CD14-positive monocyte (primary cell): ENCODE measurements at regions not wholly inside any gene's neighbourhood (a gene's known extent, or its start where the extent isn't known, plus 50 kb on each side); places are given as distances from the start of the nearest gene placed in this dataset.

Source experiments
- DNase-seq, 3 donors: peaks; one replicate each; pipeline ENCODE4 v3.0.0-alpha.2; 2011 to 2022
- H2AFZ ChIP-seq: 2 replicates; pipeline ENCODE4 v1.6.0; 2012; ENCODE audit warnings: mild to moderate bottlenecking, low read depth, low read length, inconsistent platforms; ENCODE audit not compliant: insufficient read depth, poor library complexity, severe bottlenecking
- H3K27ac ChIP-seq, 2 donors: 1 replicate in 1 of 2; 2 replicates in 1 of 2; pipeline ENCODE4 v1.5.1; 2012 to 2013; ENCODE audit warnings: low read length in 2 of 2, control low read depth in 1 of 2, inconsistent platforms in 1 of 2, low read depth in 1 of 2, mild to moderate bottlenecking in 1 of 2
- H3K27me3 ChIP-seq, 2 donors: one replicate each; pipeline versions ENCODE4 v1.6.0 to v1.6.1; 2011 to 2013; ENCODE audit warnings: low read length in 2 of 2; ENCODE audit not compliant: control insufficient read depth in 2 of 2, insufficient read depth in 2 of 2
- H3K36me3 ChIP-seq, 2 donors: replicated peaks in 1 of 2; 1 replicate in 1 of 2; 2 replicates in 1 of 2; pipeline versions ENCODE4 v1.5.1 to v1.6.1; 2012 to 2013; ENCODE audit warnings: low read length in 2 of 2, control low read depth in 1 of 2, inconsistent platforms in 1 of 2, mild to moderate bottlenecking in 1 of 2; ENCODE audit not compliant: insufficient read depth in 2 of 2, control insufficient read depth in 1 of 2
- H3K4me1 ChIP-seq, 2 donors: 1 replicate in 1 of 2; 2 replicates in 1 of 2; pipeline versions ENCODE4 v1.5.1 to v1.6.1; 2012 to 2013; ENCODE audit warnings: low read length in 2 of 2, control low read depth in 1 of 2, inconsistent platforms in 1 of 2, mild to moderate bottlenecking in 1 of 2, moderate library complexity in 1 of 2; ENCODE audit not compliant: insufficient read depth in 2 of 2, control insufficient read depth in 1 of 2
- H3K4me2 ChIP-seq: replicated peaks from 2 replicates; pipeline ENCODE3; 2012; ENCODE audit warnings: low read length, moderate library complexity, mild to moderate bottlenecking; ENCODE audit not compliant: poor library complexity, severe bottlenecking; ENCODE audit errors: extremely low read depth
- H3K4me3 ChIP-seq, 3 experiments: fragments of 200-600 bp in 1 of 3; sonication (generic) in 1 of 3; replicated peaks in 1 of 3; 1 replicate in 2 of 3; 2 replicates in 1 of 3; pipeline ENCODE4 v1.5.1; 2011 to 2013; ENCODE audit warnings: low read length in 3 of 3, mild to moderate bottlenecking in 3 of 3, control low read depth in 2 of 3, low read depth in 2 of 3, inconsistent platforms in 1 of 3, moderate library complexity in 1 of 3
- H3K79me2 ChIP-seq: 2 replicates; pipeline ENCODE4 v1.6.0; 2012; ENCODE audit warnings: mild to moderate bottlenecking, control low read depth, inconsistent platforms, low read length, moderate library complexity; ENCODE audit not compliant: insufficient read depth
- H3K9ac ChIP-seq: 2 replicates; pipeline ENCODE4 v1.6.0; 2017; ENCODE audit warnings: low read length, mild to moderate bottlenecking; ENCODE audit not compliant: insufficient read depth, poor library complexity, severe bottlenecking
- H3K9me3 ChIP-seq, 2 donors: replicated peaks in 1 of 2; 1 replicate in 1 of 2; 2 replicates in 1 of 2; pipeline versions ENCODE4 v1.5.1 to v1.6.1; 2012 to 2013; ENCODE audit warnings: low read length in 2 of 2, control low read depth in 1 of 2; ENCODE audit not compliant: control insufficient read depth in 1 of 2, insufficient read depth in 1 of 2
- H4K20me1 ChIP-seq: 2 replicates; pipeline ENCODE4 v1.6.0; 2012; ENCODE audit warnings: mild to moderate bottlenecking, low read length, control low read depth, moderate library complexity; ENCODE audit not compliant: insufficient read depth
- H3K27ac Mint-ChIP-seq, 7 donors: one replicate each; pipeline ENCODE4 v1.8.0; 2020; ENCODE audit warnings: mild to moderate bottlenecking in 7 of 7, mixed read lengths in 7 of 7, moderate library complexity in 6 of 7, inconsistent platforms in 2 of 7
- H3K27me3 Mint-ChIP-seq, 3 donors: one replicate each; pipeline ENCODE4 v1.8.0; 2021 to 2022; ENCODE audit warnings: low read depth in 3 of 3, mild to moderate bottlenecking in 3 of 3, mixed read lengths in 3 of 3, moderate library complexity in 3 of 3, inconsistent platforms in 1 of 3
- H3K36me3 Mint-ChIP-seq, 2 donors: one replicate each; pipeline ENCODE4 v1.8.0; 2020; ENCODE audit warnings: mixed read lengths in 2 of 2, inconsistent platforms in 1 of 2, mild to moderate bottlenecking in 1 of 2
- H3K4me1 Mint-ChIP-seq: one replicate; pipeline ENCODE4 v1.8.0; 2020; ENCODE audit warnings: mild to moderate bottlenecking, mixed read lengths
- H3K4me3 Mint-ChIP-seq, 2 donors: one replicate each; pipeline ENCODE4 v1.8.0; 2020; ENCODE audit warnings: mild to moderate bottlenecking in 2 of 2, mixed read lengths in 2 of 2, moderate library complexity in 1 of 2
- H3K9me3 Mint-ChIP-seq, 7 donors: one replicate each; pipeline ENCODE4 v1.8.0; 2020 to 2022; ENCODE audit warnings: mixed read lengths in 7 of 7, mild to moderate bottlenecking in 6 of 7, moderate library complexity in 6 of 7, inconsistent platforms in 2 of 7
- CTCF ChIP-seq: fragments of 200-600 bp; IDR thresholded peaks from one replicate; pipeline ENCODE4 v1.8.0; 2022; ENCODE audit warnings: antibody characterized with exemption, mild to moderate bottlenecking
- WGBS: methylation state at CpG from one replicate; pipeline ENCODE4 v1.1.5; 2013; ENCODE audit warnings: missing lambda C conversion rate; ENCODE audit not compliant: insufficient coverage; 5-methylcytosine and 5-hydroxymethylcytosine counted together
- intact Hi-C, 2 donors: fragments of 100-400 bp; cut with micrococcal nuclease; formaldehyde crosslinking; loops; one replicate each; pipeline versions ENCODE4 v1.15.0 to v1.15.1; 2023

- no CpG with 5 or more reads among the region's 2 CpGs for WGBS
- no peak for DNase-seq
- Histone ChIP-seq H3K4me2 (no peak overlapping the region), H4K20me1 (no peaks in the 10 kb centered on the region), H2AFZ (no peak overlapping the region), H3K4me1 (no peaks in the 10 kb centered on the region), H3K4me3 (no peak overlapping the region), H3K9me3 (no peaks in the 10 kb centered on the region), H3K36me3 (no peaks in the 10 kb centered on the region), H3K27ac (no peak overlapping the region), H3K27me3 (no peaks in the 10 kb centered on the region), H3K9ac (no peak overlapping the region), H3K79me2 (no peaks in the 10 kb centered on the region)
- TF ChIP-seq CTCF, result no peak
- Mint-ChIP-seq H3K4me3 (no peak overlapping the region), H3K36me3 (no peaks in the 10 kb centered on the region), H3K27me3 (peaks cover 0 to 2% (median 0%) of the 10 kb centered on the region in 3 donors), H3K9me3 (peaks cover 0 to 11% (median 5%) of the 10 kb centered on the region in 7 donors), H3K4me1 (no peaks in the 10 kb centered on the region), H3K27ac (no peak overlapping the region)
- intact Hi-C loops, result no loop called here
Measured at GRCh38 chr5:116861666-116862065, 287.0 kb upstream of the SEMA6A start.

DNA sequence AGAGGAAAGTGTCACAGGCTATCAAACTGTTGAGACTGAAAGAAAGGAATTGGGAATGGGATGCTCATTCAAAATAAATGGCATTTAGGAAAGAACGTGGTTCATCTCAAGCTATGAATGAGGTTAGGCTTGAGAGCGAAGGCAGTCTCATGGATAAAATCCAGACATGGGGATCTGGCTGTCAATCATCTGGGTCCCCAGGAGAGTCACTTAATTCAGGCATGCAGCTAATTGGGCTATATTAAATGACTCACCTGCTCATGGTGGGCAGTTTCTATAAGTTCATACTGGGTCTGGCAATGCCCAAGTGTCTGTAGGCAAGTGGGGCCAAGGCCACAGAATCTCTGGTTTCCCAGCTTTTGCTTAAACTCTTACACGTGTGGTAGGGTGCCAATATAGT is 286.5 kb upstream of the SEMA6A start:
- no peak overlapping the region for H3K27ac Mint-ChIP-seq
- peaks cover 0 to 11% (median 5%) of the 10 kb centered on the region in 7 donors for H3K9me3 Mint-ChIP-seq
- Histone ChIP-seq H4K20me1 (no peaks in the 10 kb centered on the region), H2AFZ (no peak overlapping the region), H3K4me2 (no peak overlapping the region), H3K4me3 (no peak overlapping the region), H3K27ac (no peak overlapping the region), H3K79me2 (no peaks in the 10 kb centered on the region), H3K9ac (no peak overlapping the region), H3K27me3 (no peaks in the 10 kb centered on the region), H3K9me3 (no peaks in the 10 kb centered on the region), H3K4me1 (no peaks in the 10 kb centered on the region), H3K36me3 (no peaks in the 10 kb centered on the region)
- no peaks in the 10 kb centered on the region for H3K36me3 Mint-ChIP-seq
- WGBS, result 100% methylated on average over 2 of the region's 3 CpGs
- no peak overlapping the region for H3K4me3 Mint-ChIP-seq
- DNase-seq, result no peak
- no peaks in the 10 kb centered on the region for H3K4me1 Mint-ChIP-seq
- H3K27me3 Mint-ChIP-seq, result peaks cover 0 to 2% (median 0%) of the 10 kb centered on the region in 3 donors
- no peak for TF ChIP-seq CTCF
- intact Hi-C loops, result no loop called here
